GM12864 (cell line): ENCODE measurements at regions not wholly inside any gene's neighbourhood (a gene's known extent, or its start where the extent isn't known, plus 50 kb on each side); places are given as distances from the start of the nearest gene placed in this dataset.

Experiments used
- DNase-seq: peaks from one replicate; pipeline ENCODE4 v3.0.0-alpha.2; 2011; ENCODE audit warnings: low read depth
- H3K4me3 ChIP-seq: 2 replicates; pipeline ENCODE4 v1.5.1; 2011; ENCODE audit warnings: mild to moderate bottlenecking, low read depth, low read length, control low read depth
- TF ChIP-seq, protein P1 (sequence below): IDR thresholded peaks from 2 replicates; pipeline ENCODE4 v1.5.1; 2011; ENCODE audit warnings: low read depth, mild to moderate bottlenecking, moderate library complexity, low read length, control low read depth, inconsistent platforms; ENCODE audit errors: missing control alignments

DNA sequence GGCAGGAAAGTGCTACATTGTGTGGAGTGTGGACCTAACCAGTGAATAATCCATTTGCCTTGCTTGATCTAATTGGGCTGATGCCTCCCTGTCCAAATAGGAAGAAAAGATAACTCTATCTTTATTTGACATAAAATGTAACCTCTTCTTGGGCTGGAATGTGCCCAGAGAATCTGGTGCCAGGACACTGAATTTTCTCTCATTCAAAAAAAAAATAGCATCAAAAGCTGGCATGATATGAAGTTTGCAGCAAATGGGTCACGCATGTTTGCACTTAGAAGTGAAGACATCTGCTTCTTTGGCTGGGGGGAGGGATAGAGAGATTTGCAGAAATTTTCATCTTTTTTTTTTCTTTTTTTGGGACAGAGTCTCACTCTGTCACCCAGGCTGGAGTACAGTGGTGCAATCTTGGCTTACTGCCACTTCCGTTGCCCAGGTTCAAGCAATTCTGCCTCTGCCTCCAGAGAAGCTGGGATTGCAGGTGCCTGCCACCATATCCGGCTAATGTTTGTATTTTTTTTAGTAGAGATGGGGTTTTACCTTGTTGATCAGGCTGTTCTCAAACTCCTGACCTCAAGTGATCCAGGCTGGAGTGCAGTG is 478.2 kb upstream of the EEF2KMT start:
- TF ChIP-seq, protein P1, sequence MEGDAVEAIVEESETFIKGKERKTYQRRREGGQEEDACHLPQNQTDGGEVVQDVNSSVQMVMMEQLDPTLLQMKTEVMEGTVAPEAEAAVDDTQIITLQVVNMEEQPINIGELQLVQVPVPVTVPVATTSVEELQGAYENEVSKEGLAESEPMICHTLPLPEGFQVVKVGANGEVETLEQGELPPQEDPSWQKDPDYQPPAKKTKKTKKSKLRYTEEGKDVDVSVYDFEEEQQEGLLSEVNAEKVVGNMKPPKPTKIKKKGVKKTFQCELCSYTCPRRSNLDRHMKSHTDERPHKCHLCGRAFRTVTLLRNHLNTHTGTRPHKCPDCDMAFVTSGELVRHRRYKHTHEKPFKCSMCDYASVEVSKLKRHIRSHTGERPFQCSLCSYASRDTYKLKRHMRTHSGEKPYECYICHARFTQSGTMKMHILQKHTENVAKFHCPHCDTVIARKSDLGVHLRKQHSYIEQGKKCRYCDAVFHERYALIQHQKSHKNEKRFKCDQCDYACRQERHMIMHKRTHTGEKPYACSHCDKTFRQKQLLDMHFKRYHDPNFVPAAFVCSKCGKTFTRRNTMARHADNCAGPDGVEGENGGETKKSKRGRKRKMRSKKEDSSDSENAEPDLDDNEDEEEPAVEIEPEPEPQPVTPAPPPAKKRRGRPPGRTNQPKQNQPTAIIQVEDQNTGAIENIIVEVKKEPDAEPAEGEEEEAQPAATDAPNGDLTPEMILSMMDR: no peak
- H3K4me3 ChIP-seq: no peak overlapping the region
- no peak for DNase-seq

DNA sequence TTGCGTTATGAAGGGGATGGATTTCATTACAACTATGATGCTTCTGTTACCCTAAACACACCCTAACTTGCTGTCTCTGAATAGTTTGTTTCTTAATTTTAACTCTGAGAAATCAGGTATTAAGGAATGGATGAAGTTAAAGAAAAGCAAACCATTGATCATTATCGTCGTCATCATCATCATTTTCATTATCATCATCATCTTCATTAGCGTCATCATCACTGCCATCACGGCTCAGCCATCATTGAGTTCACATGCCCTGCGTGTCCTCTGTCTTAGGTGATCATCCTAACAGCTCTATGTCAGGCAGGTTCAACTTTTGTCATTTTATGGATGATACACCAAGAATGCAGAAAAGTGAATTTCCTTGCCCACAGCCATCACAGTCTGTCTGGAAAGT is 477.5 kb upstream of the EEF2KMT start:
- DNase-seq: no peak

DNA sequence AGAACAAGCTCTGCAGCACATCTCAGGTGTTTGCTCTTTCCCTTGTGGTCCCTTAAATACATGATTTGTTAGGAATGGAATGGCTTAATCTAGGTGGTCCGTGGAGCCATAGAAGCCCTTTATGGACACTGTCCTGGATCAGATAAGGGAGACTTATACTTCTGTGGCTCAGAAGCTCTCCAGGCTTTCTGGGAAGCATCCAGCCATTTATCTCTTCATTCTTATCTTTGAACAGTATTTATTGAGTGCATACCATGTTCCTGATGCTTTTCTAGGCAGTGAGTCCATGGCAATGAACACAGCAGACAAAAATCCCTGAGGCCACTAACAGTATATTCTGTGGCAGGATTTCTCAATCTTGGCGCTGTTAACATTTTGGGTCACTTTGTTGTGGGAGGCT is 474.5 kb upstream of the EEF2KMT start:
- TF ChIP-seq, protein P1: no peak

More for the DNA sequence above, 477.5 kb upstream of the EEF2KMT start:
- TF ChIP-seq, protein P1: no peak
- H3K4me3 ChIP-seq: no peak overlapping the region

DNA sequence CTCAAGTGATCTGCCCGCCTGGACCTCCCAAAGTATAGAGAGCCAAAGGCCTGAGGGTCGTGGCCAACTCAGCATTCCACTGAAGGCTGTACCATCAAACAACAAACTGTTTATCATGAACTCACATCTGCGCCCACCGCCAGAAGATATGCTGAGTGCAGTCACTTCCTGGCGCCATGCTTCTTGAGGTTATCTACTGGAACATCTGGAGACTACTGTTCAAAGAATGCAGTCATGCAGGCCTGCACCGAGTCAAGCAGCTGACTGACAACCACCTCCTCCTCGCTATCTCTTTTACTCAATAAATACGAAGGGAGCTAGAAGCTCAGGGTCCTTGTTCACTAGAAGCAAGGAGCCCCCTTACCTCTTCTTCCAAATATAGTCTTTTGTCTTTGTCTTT is 473.9 kb upstream of the EEF2KMT start:
- H3K4me3 ChIP-seq: no peak overlapping the region
- DNase-seq: no peak
- TF ChIP-seq, protein P1: no peak

More for the DNA sequence above, 474.5 kb upstream of the EEF2KMT start:
- H3K4me3 ChIP-seq: no peak overlapping the region
- no peak for DNase-seq

DNA sequence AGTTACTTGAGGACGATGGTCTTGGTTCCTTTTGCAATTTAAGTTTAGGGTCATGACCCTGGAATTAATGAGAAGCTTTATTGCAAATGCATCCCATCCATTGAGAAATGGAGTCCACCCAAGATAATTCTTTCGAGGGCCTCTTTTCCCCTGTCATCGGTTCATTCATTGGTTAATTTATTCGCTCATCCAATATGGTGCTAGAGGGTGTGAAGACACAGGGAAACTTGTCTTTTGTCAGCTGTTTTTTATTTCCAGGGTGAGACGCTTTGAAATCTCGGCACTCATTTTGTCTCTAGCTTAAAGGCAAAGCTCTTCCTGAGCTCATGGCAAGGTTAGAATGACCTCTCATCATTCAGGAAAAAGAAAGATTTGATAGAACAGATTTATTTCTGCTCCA is 464.2 kb upstream of the EEF2KMT start:
- no peak overlapping the region for H3K4me3 ChIP-seq
- TF ChIP-seq, protein P1: no peak
- no peak for DNase-seq

DNA sequence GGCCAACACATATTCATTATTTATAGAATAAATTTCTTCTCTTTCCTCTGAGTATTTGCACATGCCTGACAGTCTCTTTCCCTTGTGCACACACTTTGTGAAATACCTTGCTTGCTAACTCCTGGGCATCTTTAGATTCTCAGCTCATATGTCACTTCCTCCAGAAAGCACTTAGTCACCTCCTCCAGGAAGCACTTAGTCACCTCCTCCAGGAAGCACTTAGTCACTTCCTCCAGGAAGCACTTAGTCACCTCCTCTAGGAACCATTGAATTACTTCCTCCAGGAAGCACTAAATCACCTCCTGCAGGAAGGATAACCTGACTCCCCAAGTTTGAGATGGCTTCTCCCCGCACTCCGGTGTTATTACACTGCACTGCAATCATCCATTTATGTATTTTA is 462.5 kb upstream of the EEF2KMT start:
- no peak overlapping the region for H3K4me3 ChIP-seq
- TF ChIP-seq, protein P1: no peak
- DNase-seq: no peak

DNA sequence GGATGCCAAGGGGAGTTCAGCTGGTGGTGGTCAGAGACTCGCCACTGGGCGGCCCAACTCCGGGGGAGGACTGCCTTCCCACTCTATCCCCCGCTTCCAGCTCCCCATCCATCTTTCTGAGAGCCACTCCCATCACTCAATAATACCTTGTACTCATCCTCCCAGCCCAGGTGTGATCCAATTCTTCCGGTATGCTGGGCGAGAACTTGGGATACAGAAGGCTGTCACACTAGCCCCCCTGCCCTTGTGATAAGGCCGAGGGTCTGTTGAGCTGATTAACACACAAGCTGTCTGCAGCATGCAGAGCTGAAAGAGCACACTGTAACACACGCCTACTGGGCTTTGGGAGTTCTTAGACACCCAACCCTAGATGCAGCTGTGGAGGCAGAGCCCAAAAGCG is 460.4 kb upstream of the EEF2KMT start:
- no peak for DNase-seq
- TF ChIP-seq, protein P1: no peak
- no peak overlapping the region for H3K4me3 ChIP-seq
